IgD-negative memory B cell (primary cell): ENCODE measurements at regions not wholly inside any gene's neighbourhood (a gene's known extent, or its start where the extent isn't known, plus 50 kb on each side); places are given as distances from the start of the nearest gene placed in this dataset.

Source experiments
- H3K27ac Mint-ChIP-seq, 3 donors: one replicate each; pipeline ENCODE4 v1.8.0; 2020 to 2022; ENCODE audit warnings: mild to moderate bottlenecking in 3 of 3, mixed read lengths in 3 of 3, moderate library complexity in 1 of 3
- H3K27me3 Mint-ChIP-seq: one replicate; pipeline ENCODE4 v1.8.0; 2021; ENCODE audit warnings: mixed read lengths
- H3K36me3 Mint-ChIP-seq: one replicate; pipeline ENCODE4 v1.8.0; 2020; ENCODE audit warnings: mild to moderate bottlenecking, mixed read lengths
- H3K4me1 Mint-ChIP-seq, 3 donors: one replicate each; pipeline ENCODE4 v1.8.0; 2020 to 2022; ENCODE audit warnings: mixed read lengths in 3 of 3, mild to moderate bottlenecking in 1 of 3
- H3K4me3 Mint-ChIP-seq, 4 donors: one replicate each; pipeline ENCODE4 v1.8.0; 2020 to 2022; ENCODE audit warnings: mild to moderate bottlenecking in 4 of 4, mixed read lengths in 4 of 4, moderate library complexity in 3 of 4
- H3K9me3 Mint-ChIP-seq, 3 donors: one replicate each; pipeline ENCODE4 v1.8.0; 2020 to 2021; ENCODE audit warnings: mixed read lengths in 3 of 3, mild to moderate bottlenecking in 1 of 3

- Mint-ChIP-seq H3K36me3 (no peaks in the 10 kb centered on the region), H3K27ac (no peak overlapping the region), H3K4me3 (no peak overlapping the region), H3K27me3 (no peaks in the 10 kb centered on the region), H3K4me1 (no peaks in the 10 kb centered on the region), H3K9me3 (peaks cover 2 to 10% (median 2%) of the 10 kb centered on the region in 3 donors)
These were observed 59.7 kb upstream of the CDH20 start for GRCh38 chr18:61273533-61273932.

GRCh38 chr18:61274416-61274960 lies 58.7 kb upstream of the CDH20 start:
- H3K27me3 Mint-ChIP-seq, result no peaks in the 10 kb centered on the region
- no peaks in the 10 kb centered on the region for H3K4me1 Mint-ChIP-seq
- no peak overlapping the region for H3K27ac Mint-ChIP-seq
- H3K9me3 Mint-ChIP-seq, result peaks cover under 1 to 10% (median 2%) of the 10 kb centered on the region in 3 donors
- no peaks in the 10 kb centered on the region for H3K36me3 Mint-ChIP-seq
- H3K4me3 Mint-ChIP-seq, result no peak overlapping the region

- no peak overlapping the region for H3K27ac Mint-ChIP-seq
These were observed 55.4 kb upstream of the CDH20 start for GRCh38 chr18:61277808-61278207.

DNA sequence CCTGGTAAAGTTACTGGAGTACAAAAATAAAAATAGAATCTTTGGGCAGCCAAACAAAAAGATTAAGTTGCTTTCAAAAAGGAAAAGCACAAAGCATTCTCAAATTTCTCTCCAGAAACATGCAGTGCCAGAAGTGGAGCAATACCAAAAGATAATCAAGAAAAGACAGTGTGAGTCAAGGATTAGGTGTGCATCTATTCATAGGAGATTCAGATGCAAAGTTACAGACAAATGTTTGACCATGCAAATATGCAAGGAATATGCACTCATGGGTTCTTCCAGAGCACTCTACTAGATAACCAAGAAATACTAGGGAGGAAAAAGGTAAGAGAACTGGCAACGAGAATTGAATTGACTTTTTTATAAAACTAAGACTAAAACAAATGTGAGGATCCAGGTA lies 51.8 kb upstream of the CDH20 start:
- no peak overlapping the region for H3K27ac Mint-ChIP-seq
- no peaks in the 10 kb centered on the region for H3K27me3 Mint-ChIP-seq
- peaks cover 3 to 13% (median 5%) of the 10 kb centered on the region in 3 donors for H3K9me3 Mint-ChIP-seq
- H3K4me1 Mint-ChIP-seq, result no peaks in the 10 kb centered on the region
- H3K36me3 Mint-ChIP-seq, result no peaks in the 10 kb centered on the region
- H3K4me3 Mint-ChIP-seq, result no peak overlapping the region

More at GRCh38 chr18:61277808-61278207, 55.4 kb upstream of the CDH20 start:
- Mint-ChIP-seq H3K36me3 (no peaks in the 10 kb centered on the region), H3K27me3 (no peaks in the 10 kb centered on the region), H3K4me1 (no peaks in the 10 kb centered on the region), H3K9me3 (peaks cover 3 to 14% (median 9%) of the 10 kb centered on the region in 3 donors), H3K4me3 (no peak overlapping the region)

DNA sequence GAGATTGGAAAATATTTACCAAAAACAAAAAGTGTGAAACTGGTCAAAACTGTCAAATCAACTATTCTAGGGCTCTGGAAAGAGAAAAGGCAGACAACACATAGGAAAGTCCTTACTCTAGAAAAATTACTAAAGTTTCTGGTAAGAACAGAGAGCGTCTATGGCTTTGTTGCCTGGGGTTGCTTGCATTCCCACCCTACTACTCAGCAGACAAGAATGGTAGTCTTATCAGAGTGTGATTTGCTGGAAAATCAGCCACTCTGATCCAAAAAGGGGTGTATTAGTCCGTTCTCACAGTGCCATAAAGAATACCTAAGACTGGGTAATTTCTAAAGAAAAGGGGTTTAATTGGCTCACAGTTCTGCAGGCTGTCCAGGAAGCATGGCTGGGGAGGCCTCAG lies 50.3 kb upstream of the CDH20 start:
- Mint-ChIP-seq H3K4me3 (no peak overlapping the region), H3K4me1 (no peaks in the 10 kb centered on the region), H3K36me3 (no peaks in the 10 kb centered on the region), H3K27me3 (no peaks in the 10 kb centered on the region), H3K9me3 (peaks cover 3 to 13% (median 5%) of the 10 kb centered on the region in 3 donors), H3K27ac (no peak overlapping the region)
